A673 (cell line): ENCODE measurements at regions not wholly inside any gene's neighbourhood (a gene's known extent, or its start where the extent isn't known, plus 50 kb on each side); places are given as distances from the start of the nearest gene placed in this dataset.
"Not testable (repeated sequence)": the region's sequence is repeated elsewhere in the genome, so short reads cannot be mapped to it uniquely, and the experiment has no call there.

Experiments
- BruUV-seq: library from RNA; stranded (reverse); fragments of 400-500 nt; replicated peaks from 2 replicates; lab custom pipeline; 2021; lab: Mats Ljungman, UMichigan
- CTCF ChIA-PET: fragments of 300-600 bp; sonication (Branson Sonifier 250); formaldehyde crosslinking; loops from one replicate; lab custom pipeline; 2022; ENCODE audit warnings: antibody characterized with exemption; lab: Charles Lee
- POLR2A ChIA-PET: fragments of 300-600 bp; sonication (Branson Sonifier 250); formaldehyde crosslinking; loops from one replicate; lab custom pipeline; 2022; ENCODE audit warnings: antibody characterized with exemption; ENCODE audit not compliant: low non-redundant PET; lab: Charles Lee
- DNase-seq: peaks from one replicate; pipeline ENCODE4 v3.0.0-alpha.2; 2015; ENCODE audit warnings: low spot score
- H3K27ac ChIP-seq: fragments of 200-600 bp; sonication (generic); 2 replicates; pipeline ENCODE4 v1.5.1; 2016; ENCODE audit warnings: mixed run types, low read depth, mild to moderate bottlenecking, mixed read lengths, antibody characterized with exemption, low read length; ENCODE audit not compliant: poor library complexity, severe bottlenecking
- H3K27me3 ChIP-seq: fragments of 200-600 bp; sonication (generic); replicated peaks from 2 replicates; pipeline ENCODE4 v1.6.1; 2017; ENCODE audit warnings: mixed run types, low read depth, mild to moderate bottlenecking, mixed read lengths, antibody characterized with exemption, low read length; ENCODE audit not compliant: insufficient read depth, poor library complexity
- H3K36me3 ChIP-seq: fragments of 200-600 bp; sonication (generic); 2 replicates; pipeline ENCODE4 v1.6.1; 2016; ENCODE audit warnings: mixed run types, mild to moderate bottlenecking, mixed read lengths, antibody characterized with exemption, low read length; ENCODE audit not compliant: insufficient read depth, poor library complexity, severe bottlenecking
- H3K4me1 ChIP-seq: fragments of 200-600 bp; sonication (generic); 2 replicates; pipeline ENCODE4 v1.6.1; 2017; ENCODE audit warnings: mixed run types, mild to moderate bottlenecking, mixed read lengths, antibody characterized with exemption, low read length; ENCODE audit not compliant: insufficient read depth, poor library complexity, severe bottlenecking
- H3K4me3 ChIP-seq: fragments of 200-600 bp; sonication (generic); 2 replicates; pipeline ENCODE4 v1.5.1; 2016; ENCODE audit warnings: low read depth, mixed run types, mild to moderate bottlenecking, mixed read lengths, low read length; ENCODE audit not compliant: poor library complexity, severe bottlenecking
- H3K9me3 ChIP-seq: fragments of 200-600 bp; sonication (generic); 2 replicates; pipeline ENCODE4 v1.6.1; 2016; ENCODE audit warnings: mixed run types, low read depth, mild to moderate bottlenecking, mixed read lengths, antibody characterized with exemption, low read length; ENCODE audit not compliant: poor library complexity, severe bottlenecking
- EZH2 ChIP-seq: fragments of 200-600 bp; sonication (generic); IDR thresholded peaks from 2 replicates; pipeline ENCODE4 v1.6.1; 2017; ENCODE audit warnings: borderline replicate concordance, low read depth, mild to moderate bottlenecking, mixed read lengths, antibody characterized with exemption, low read length; ENCODE audit not compliant: poor library complexity, severe bottlenecking
- intact Hi-C: fragments of 100-400 bp; cut with micrococcal nuclease; formaldehyde crosslinking; loops from one replicate; pipeline ENCODE4 v1.10.0; 2022; ENCODE audit not compliant: unreplicated experiment
- TF ChIP-seq, protein P1 (sequence below): fragments of 300-800, 200-600 bp; sonication (generic); conservative IDR thresholded peaks from 2 replicates; pipeline ENCODE4 v1.5.1; 2017; ENCODE audit warnings: low read depth, mild to moderate bottlenecking, antibody characterized with exemption, low read length, moderate library complexity, mixed read lengths

DNA sequence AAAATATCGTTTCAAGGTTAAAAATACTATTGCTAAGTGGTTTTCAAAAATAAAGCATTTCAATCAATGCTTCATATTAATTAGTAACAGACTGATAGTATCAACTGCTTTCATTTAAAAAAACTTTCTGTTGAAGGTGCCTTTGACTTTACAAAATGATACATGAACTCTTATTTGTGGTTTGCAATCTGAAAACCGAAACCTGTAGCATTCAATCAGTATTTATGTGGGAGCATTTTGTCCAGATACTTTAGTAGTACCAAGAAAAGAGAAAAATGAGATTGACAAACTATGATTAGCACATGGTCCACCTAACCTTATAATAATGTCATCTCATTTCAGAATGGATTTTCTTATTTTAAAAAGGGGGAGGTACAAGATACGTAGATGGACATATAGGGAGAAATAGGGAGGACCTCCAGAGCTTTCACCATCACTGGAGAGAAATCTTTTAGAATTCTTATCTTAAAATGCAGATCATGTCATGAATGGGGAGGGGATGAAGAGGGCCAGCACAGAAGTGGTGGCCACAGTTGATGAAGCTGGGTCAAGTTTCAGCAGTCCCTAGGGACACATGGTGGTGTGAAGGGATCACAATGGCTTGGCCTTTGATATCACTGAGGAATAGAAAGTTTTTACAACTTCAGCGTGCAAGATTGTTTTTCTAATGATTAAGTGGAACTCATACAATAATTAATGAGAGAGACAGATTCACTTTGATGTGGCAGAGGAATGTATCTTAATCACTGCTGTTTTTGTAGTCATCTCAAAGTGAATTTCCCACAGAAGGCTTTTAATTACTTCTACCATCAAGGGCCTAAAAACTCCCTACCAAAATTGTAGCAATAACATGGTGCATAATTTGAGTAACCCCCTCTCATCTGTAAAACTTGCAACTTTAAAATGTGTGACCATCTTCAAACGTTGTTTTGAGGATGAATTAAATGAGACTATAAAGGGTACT, 322.3 kb upstream of the EDIL3 start:
- Histone ChIP-seq H3K9me3 (no peaks in the 10 kb centered on the region), H3K4me3 (no peak overlapping the region), H3K36me3 (no peaks in the 10 kb centered on the region), H3K27ac (no peak overlapping the region), H3K4me1 (no peaks in the 10 kb centered on the region), H3K27me3 (no peaks in the 10 kb centered on the region)
- intact Hi-C loops: no loop called here
- no TSS peak for BruUV-seq
- DNase-seq: no peak
- TF ChIP-seq EZH2: no peak
- TF ChIP-seq, protein P1, sequence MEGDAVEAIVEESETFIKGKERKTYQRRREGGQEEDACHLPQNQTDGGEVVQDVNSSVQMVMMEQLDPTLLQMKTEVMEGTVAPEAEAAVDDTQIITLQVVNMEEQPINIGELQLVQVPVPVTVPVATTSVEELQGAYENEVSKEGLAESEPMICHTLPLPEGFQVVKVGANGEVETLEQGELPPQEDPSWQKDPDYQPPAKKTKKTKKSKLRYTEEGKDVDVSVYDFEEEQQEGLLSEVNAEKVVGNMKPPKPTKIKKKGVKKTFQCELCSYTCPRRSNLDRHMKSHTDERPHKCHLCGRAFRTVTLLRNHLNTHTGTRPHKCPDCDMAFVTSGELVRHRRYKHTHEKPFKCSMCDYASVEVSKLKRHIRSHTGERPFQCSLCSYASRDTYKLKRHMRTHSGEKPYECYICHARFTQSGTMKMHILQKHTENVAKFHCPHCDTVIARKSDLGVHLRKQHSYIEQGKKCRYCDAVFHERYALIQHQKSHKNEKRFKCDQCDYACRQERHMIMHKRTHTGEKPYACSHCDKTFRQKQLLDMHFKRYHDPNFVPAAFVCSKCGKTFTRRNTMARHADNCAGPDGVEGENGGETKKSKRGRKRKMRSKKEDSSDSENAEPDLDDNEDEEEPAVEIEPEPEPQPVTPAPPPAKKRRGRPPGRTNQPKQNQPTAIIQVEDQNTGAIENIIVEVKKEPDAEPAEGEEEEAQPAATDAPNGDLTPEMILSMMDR: no peak
- ChIA-PET CTCF (no interaction called here), POLR2A (no interaction called here)

DNA sequence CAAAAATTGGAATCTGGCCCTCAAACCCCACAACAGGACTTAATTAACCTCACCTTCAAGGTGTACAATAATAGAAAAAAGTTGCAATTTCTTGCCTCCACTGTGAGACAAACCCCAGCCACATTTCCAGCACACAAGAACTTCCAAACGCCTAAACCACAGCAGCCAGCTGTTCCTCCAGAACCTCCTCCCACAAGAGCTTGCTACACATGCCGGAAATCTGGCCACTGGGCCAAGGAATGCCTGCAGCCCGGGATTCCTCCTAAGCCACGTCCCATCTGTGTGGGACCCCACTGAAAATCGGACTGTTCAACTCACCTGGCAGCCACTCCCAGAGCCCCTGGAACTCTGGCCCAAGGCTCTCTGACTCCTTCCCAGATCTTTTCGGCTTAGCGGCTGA, 315.9 kb upstream of the EDIL3 start:
- not testable (repeated sequence) for H3K4me3 ChIP-seq, H3K27ac ChIP-seq

DNA sequence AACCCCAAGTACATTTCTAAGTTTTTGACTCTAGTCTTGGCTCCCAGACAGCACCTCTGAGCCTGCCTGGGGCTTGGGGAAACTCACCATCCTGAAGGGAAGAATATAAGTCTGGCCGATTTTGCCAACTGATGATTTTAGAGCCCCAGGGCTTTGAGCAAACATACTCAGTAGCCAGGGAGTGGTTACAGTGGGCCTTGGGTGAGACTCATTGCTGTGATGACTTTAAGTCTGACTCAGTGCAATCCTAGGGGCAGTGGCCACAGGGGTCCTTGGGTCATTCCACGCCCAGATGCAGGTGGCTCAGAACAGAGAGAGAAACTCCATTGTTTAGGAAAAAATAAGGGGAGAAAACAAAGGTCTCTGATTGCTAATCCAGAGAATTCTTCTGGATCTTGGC, 312.0 kb upstream of the EDIL3 start:
- H3K4me1 ChIP-seq: no peaks in the 10 kb centered on the region
- intact Hi-C loops: no loop called here
- no peak overlapping the region for H3K4me3 ChIP-seq
- no peak overlapping the region for H3K27ac ChIP-seq
- no TSS peak for BruUV-seq
- no peak for TF ChIP-seq EZH2
- TF ChIP-seq, protein P1: no peak
- no peak for DNase-seq
- POLR2A ChIA-PET: no interaction called here
- no peaks in the 10 kb centered on the region for H3K27me3 ChIP-seq
- no peaks in the 10 kb centered on the region for H3K36me3 ChIP-seq
- H3K9me3 ChIP-seq: no peaks in the 10 kb centered on the region
- CTCF ChIA-PET: no interaction called here

More for the DNA sequence above, 315.9 kb upstream of the EDIL3 start:
- intact Hi-C loops, DNase-seq, H3K4me1 ChIP-seq, H3K27me3 ChIP-seq, CTCF ChIA-PET, H3K36me3 ChIP-seq, H3K9me3 ChIP-seq, BruUV-seq: not testable (repeated sequence)
- POLR2A ChIA-PET: interaction anchor here (0.7 kb wide), 1 partner anchor 1371 kb away, joined by 3 read pairs; no protein-coding TSS in a partner anchor

DNA sequence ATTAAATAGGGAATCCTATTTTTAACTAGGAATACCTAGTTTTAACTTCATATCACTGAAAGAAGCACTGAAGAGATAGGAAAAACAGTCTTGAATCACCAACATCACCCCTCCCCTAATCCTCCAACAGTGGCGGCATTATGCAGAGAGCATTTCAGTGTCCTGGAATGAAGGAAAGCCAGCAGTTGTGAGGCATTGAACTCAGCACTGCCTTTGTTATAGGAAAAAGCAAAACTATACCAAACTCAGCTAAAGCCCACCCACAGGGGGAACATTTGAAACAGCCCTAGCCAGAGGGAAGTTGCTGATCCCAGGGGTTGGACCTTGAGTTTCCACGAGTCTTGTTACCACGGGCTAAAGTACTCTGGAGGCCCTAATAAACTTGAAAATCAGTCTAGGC, 310.6 kb upstream of the EDIL3 start:
- no peaks in the 10 kb centered on the region for H3K36me3 ChIP-seq
- no TSS peak for BruUV-seq
- no peaks in the 10 kb centered on the region for H3K9me3 ChIP-seq
- TF ChIP-seq, protein P1: no peak
- no peak for TF ChIP-seq EZH2
- no peak overlapping the region for H3K4me3 ChIP-seq
- no peak overlapping the region for H3K27ac ChIP-seq
- no peak for DNase-seq
- no peaks in the 10 kb centered on the region for H3K27me3 ChIP-seq
- ChIA-PET CTCF (no interaction called here), POLR2A (no interaction called here)
- intact Hi-C loops: no loop called here
- H3K4me1 ChIP-seq: no peaks in the 10 kb centered on the region
